Endothelial cell (in vitro differentiated cells): ENCODE measurements at regions not wholly inside any gene's neighbourhood (a gene's known extent, or its start where the extent isn't known, plus 50 kb on each side); places are given as distances from the start of the nearest gene placed in this dataset.

Source experiments
- DNase-seq: peaks from one replicate; pipeline ENCODE4 v3.0.0; 2021; ENCODE audit warnings: low spot score
- H3K27ac Mint-ChIP-seq: one replicate; pipeline ENCODE4 v1.8.0; 2021; ENCODE audit warnings: mixed read lengths, inconsistent platforms; ENCODE audit not compliant: unreplicated experiment
- H3K27me3 Mint-ChIP-seq: one replicate; pipeline ENCODE4 v1.8.0; 2021; ENCODE audit warnings: mild to moderate bottlenecking, moderate library complexity, mixed read lengths, inconsistent platforms; ENCODE audit not compliant: unreplicated experiment
- H3K36me3 Mint-ChIP-seq: one replicate; pipeline ENCODE4 v1.8.0; 2021; ENCODE audit warnings: mild to moderate bottlenecking, low read depth, mixed read lengths, inconsistent platforms; ENCODE audit not compliant: unreplicated experiment
- H3K4me1 Mint-ChIP-seq: one replicate; pipeline ENCODE4 v1.8.0; 2021; ENCODE audit warnings: mild to moderate bottlenecking, mixed read lengths, inconsistent platforms; ENCODE audit not compliant: unreplicated experiment
- H3K4me3 Mint-ChIP-seq: one replicate; pipeline ENCODE4 v1.8.0; 2021; ENCODE audit warnings: mild to moderate bottlenecking, mixed read lengths, inconsistent platforms; ENCODE audit not compliant: unreplicated experiment
- H3K9me3 Mint-ChIP-seq: one replicate; pipeline ENCODE4 v1.8.0; 2021; ENCODE audit warnings: mixed read lengths, inconsistent platforms; ENCODE audit not compliant: unreplicated experiment
- CTCF ChIP-seq: fragments of 200-600 bp; sonication (generic); IDR thresholded peaks from one replicate; pipeline ENCODE4 v1.5.0; 2021; ENCODE audit warnings: antibody characterized with exemption; ENCODE audit not compliant: unreplicated experiment

DNA sequence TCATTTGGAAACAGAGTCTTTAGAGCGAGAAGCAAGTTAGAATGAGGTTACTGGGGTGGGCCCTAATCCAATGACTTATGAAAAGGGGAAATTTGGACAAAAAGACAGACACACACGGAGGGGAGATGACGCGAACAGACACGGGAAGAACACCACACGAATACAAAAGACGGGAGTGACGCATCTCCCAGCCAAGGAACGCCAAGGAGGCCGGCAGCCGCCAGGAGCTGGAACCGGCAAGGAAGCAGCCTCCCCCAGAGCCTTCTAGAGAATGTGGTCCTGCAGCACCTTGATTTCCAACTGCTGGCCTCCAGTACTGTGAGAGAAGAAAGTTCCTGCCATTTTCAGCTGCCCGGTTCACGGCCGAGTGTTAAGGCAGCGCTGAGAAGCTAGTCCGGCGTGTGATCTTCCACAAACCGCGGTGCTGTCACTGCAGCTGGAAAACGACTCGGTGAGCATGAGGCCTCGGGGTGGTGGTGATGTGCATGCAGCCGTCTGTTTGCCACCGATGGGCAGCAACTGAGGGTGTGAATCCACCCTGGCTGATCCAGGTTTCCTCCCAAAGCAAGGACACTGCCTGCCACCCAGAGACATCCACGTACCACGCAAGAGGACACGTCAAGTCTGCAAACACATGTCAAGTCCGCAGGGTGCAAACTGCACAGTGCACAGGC, 124.5 kb downstream of the NCOR2 start:
- Mint-ChIP-seq H3K27me3 (peaks cover 16% of the 10 kb centered on the region), H3K4me3 (no peak overlapping the region), H3K4me1 (peaks cover 13% of the 10 kb centered on the region), H3K27ac (no peak overlapping the region), H3K9me3 (no peaks in the 10 kb centered on the region), H3K36me3 (peaks cover 23% of the 10 kb centered on the region)
- no peak for DNase-seq
- no peak for TF ChIP-seq CTCF

- Mint-ChIP-seq H3K27ac (no peak overlapping the region), H3K4me1 (peaks cover 13% of the 10 kb centered on the region), H3K36me3 (peaks cover 23% of the 10 kb centered on the region), H3K4me3 (no peak overlapping the region), H3K27me3 (peaks cover 20% of the 10 kb centered on the region), H3K9me3 (no peaks in the 10 kb centered on the region)
- DNase-seq: no peak
- TF ChIP-seq CTCF: no peak
Measured at GRCh38 chr12:124442281-124442680, 125.1 kb downstream of the NCOR2 start.

DNA sequence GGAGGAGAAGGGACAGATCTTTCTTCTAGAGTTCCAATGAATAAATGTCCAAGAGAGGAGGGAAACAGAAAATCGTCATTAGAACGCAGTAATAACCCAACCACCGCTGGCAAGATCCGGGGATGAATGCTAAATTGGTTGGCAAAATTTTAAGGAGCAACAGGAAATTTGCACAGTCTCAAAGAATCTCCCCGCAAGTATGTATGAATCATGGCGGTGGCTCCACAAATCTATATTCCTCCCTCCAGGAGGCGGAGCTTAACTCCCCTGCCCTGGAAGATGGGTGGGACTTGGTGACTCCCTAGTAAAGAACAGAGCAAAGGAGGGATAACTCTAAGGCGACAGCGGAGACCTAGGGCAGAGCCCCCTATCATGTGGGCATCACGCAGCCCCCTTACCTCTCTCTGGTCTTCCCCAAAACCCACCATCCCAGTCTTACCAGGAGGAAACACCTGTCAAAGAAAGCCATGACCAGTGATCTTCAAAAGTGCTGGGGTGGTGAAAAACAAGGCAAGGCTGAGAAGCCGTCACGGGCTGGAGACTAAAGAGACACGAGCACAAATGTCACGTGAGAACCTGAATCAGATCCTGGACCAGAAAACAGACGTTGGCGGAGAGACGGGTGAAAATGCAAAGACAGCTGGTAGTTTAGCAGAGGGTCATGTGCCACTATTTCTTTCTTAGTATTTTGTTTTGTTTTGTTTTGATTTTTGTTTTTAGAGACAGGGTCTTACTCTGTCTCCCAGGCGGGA, 125.8 kb downstream of the NCOR2 start:
- no peaks in the 10 kb centered on the region for H3K9me3 Mint-ChIP-seq
- TF ChIP-seq CTCF: no peak
- no peak for DNase-seq
- H3K4me1 Mint-ChIP-seq: peaks cover 13% of the 10 kb centered on the region
- H3K27ac Mint-ChIP-seq: peak overlapping the region; percentile 70
- H3K4me3 Mint-ChIP-seq: no peak overlapping the region
- peaks cover 23% of the 10 kb centered on the region for H3K36me3 Mint-ChIP-seq
- H3K27me3 Mint-ChIP-seq: peaks cover 23% of the 10 kb centered on the region

GRCh38 chr12:124440841-124441381, 126.5 kb downstream of the NCOR2 start:
- Mint-ChIP-seq H3K4me3 (no peak overlapping the region), H3K36me3 (peaks cover 17% of the 10 kb centered on the region), H3K27me3 (peaks cover 24% of the 10 kb centered on the region), H3K9me3 (no peaks in the 10 kb centered on the region), H3K27ac (peak overlapping the region; percentile 70), H3K4me1 (peaks cover 13% of the 10 kb centered on the region)
- no peak for TF ChIP-seq CTCF
- DNase-seq: no peak
